ENCODE measurements at regions not wholly inside any gene's neighbourhood (a gene's known extent, or its start where the extent isn't known, plus 50 kb on each side); places are given as distances from the start of the nearest gene placed in this dataset.

GRCh38 chr2:223508372-223508771 lies 93.8 kb downstream of the SCG2 start:
- DNase-seq = no peak
- no TSS peak for BruUV-seq (replicated peaks)
- H3K4me3 Mint-ChIP-seq (ENCODE audit: low read depth, unreplicated experiment) = no peak overlapping the region
- CTCF ChIA-PET = no interaction called here
- intact Hi-C loops (cut with micrococcal nuclease; ENCODE audit: unreplicated experiment) = no loop called here
- H3K9me3 Mint-ChIP-seq (ENCODE audit: low read depth, unreplicated experiment) = peaks cover 3% of the 10 kb centered on the region
- no peaks in the 10 kb centered on the region for H3K27me3 Mint-ChIP-seq (ENCODE audit: unreplicated experiment)
- no peaks in the 10 kb centered on the region for H3K36me3 Mint-ChIP-seq (ENCODE audit: insufficient read depth, unreplicated experiment)
- no peak for TF ChIP-seq CTCF (IDR thresholded peaks at IDR 0.05; ENCODE audit: unreplicated experiment)
- no peaks in the 10 kb centered on the region for H3K4me1 Mint-ChIP-seq (ENCODE audit: low read depth, unreplicated experiment)
- H3K27ac Mint-ChIP-seq (ENCODE audit: unreplicated experiment) = no peak overlapping the region

GRCh38 chr2:223510713-223511112 lies 91.4 kb downstream of the SCG2 start:
- H3K36me3 Mint-ChIP-seq (ENCODE audit: insufficient read depth, unreplicated experiment) = no peaks in the 10 kb centered on the region
- H3K4me3 Mint-ChIP-seq (ENCODE audit: low read depth, unreplicated experiment) = no peak overlapping the region
- TF ChIP-seq CTCF (IDR thresholded peaks at IDR 0.05; ENCODE audit: unreplicated experiment) = no peak
- DNase-seq = no peak
- intact Hi-C loops (cut with micrococcal nuclease; ENCODE audit: unreplicated experiment) = no loop called here
- peaks cover 8% of the 10 kb centered on the region for H3K9me3 Mint-ChIP-seq (ENCODE audit: low read depth, unreplicated experiment)
- CTCF ChIA-PET = no interaction called here
- BruUV-seq (replicated peaks) = no TSS peak
- no peak overlapping the region for H3K27ac Mint-ChIP-seq (ENCODE audit: unreplicated experiment)
- no peaks in the 10 kb centered on the region for H3K4me1 Mint-ChIP-seq (ENCODE audit: low read depth, unreplicated experiment)
- no peaks in the 10 kb centered on the region for H3K27me3 Mint-ChIP-seq (ENCODE audit: unreplicated experiment)

- no peaks in the 10 kb centered on the region for H3K27me3 Mint-ChIP-seq (ENCODE audit: unreplicated experiment)
- no peaks in the 10 kb centered on the region for H3K36me3 Mint-ChIP-seq (ENCODE audit: insufficient read depth, unreplicated experiment)
- TF ChIP-seq CTCF (IDR thresholded peaks at IDR 0.05; ENCODE audit: unreplicated experiment) = no peak
Measured at GRCh38 chr2:223511168-223511567, 91.0 kb downstream of the SCG2 start.

GRCh38 chr2:223513771-223514455 lies 88.2 kb downstream of the SCG2 start:
- H3K36me3 Mint-ChIP-seq (ENCODE audit: insufficient read depth, unreplicated experiment) = no peaks in the 10 kb centered on the region
- no peak for TF ChIP-seq CTCF (IDR thresholded peaks at IDR 0.05; ENCODE audit: unreplicated experiment)
- BruUV-seq (replicated peaks) = no TSS peak
- H3K27me3 Mint-ChIP-seq (ENCODE audit: unreplicated experiment) = no peaks in the 10 kb centered on the region
- intact Hi-C loops (cut with micrococcal nuclease; ENCODE audit: unreplicated experiment) = no loop called here
- H3K4me3 Mint-ChIP-seq (ENCODE audit: low read depth, unreplicated experiment) = no peak overlapping the region
- H3K9me3 Mint-ChIP-seq (ENCODE audit: low read depth, unreplicated experiment) = peaks cover 8% of the 10 kb centered on the region
- CTCF ChIA-PET = no interaction called here
- no peak for DNase-seq
- H3K27ac Mint-ChIP-seq (ENCODE audit: unreplicated experiment) = no peak overlapping the region
- H3K4me1 Mint-ChIP-seq (ENCODE audit: low read depth, unreplicated experiment) = no peaks in the 10 kb centered on the region

More at GRCh38 chr2:223511168-223511567, 91.0 kb downstream of the SCG2 start:
- CTCF ChIA-PET = no interaction called here
- Mint-ChIP-seq H3K4me3 (ENCODE audit: low read depth, unreplicated experiment) (no peak overlapping the region), H3K27ac (ENCODE audit: unreplicated experiment) (no peak overlapping the region), H3K4me1 (ENCODE audit: low read depth, unreplicated experiment) (no peaks in the 10 kb centered on the region), H3K9me3 (ENCODE audit: low read depth, unreplicated experiment) (peaks cover 8% of the 10 kb centered on the region)
- no peak for DNase-seq
- no TSS peak for BruUV-seq (replicated peaks)
- intact Hi-C loops (cut with micrococcal nuclease; ENCODE audit: unreplicated experiment) = no loop called here
